ENCODE measurements at regions not wholly inside any gene's neighbourhood (a gene's known extent, or its start where the extent isn't known, plus 50 kb on each side); places are given as distances from the start of the nearest gene placed in this dataset.

- POLR2A ChIA-PET: interaction anchor here (0.6 kb wide), 1 partner anchor 164 kb away, joined by 3 read pairs; no protein-coding TSS in a partner anchor
Observed at GRCh38 chr3:35965908-35966307, 326.6 kb downstream of the ARPP21 start.

GRCh38 chr3:35966629-35967464 lies 327.5 kb downstream of the ARPP21 start:
- TF ChIP-seq CTCF (IDR thresholded peaks at IDR 0.05; ENCODE audit: insufficient read depth, low read depth, low read length): no peak
- no peaks in the 10 kb centered on the region for H3K27me3 ChIP-seq (ENCODE audit: control insufficient read depth, insufficient read depth, low read length)
- H3K4me3 ChIP-seq (ENCODE audit: low read depth, low read length): no peak overlapping the region
- POLR2A ChIA-PET: interaction anchor here (0.6 kb wide), 1 partner anchor 164 kb away, joined by 3 read pairs; no protein-coding TSS in a partner anchor
- CTCF ChIA-PET: interaction anchor here (0.7 to 2.5 kb wide), 13 partner anchors 17 to 1762 kb away, joined by 3 to 17 read pairs (median 5); no protein-coding TSS in a partner anchor
- no peak for DNase-seq (ENCODE audit: low read depth)
- H3K36me3 ChIP-seq (ENCODE audit: control insufficient read depth, insufficient read depth, low read length): no peaks in the 10 kb centered on the region

More at GRCh38 chr3:35965908-35966307, 326.6 kb downstream of the ARPP21 start:
- DNase-seq (ENCODE audit: low read depth): no peak
- no peaks in the 10 kb centered on the region for H3K27me3 ChIP-seq (ENCODE audit: control insufficient read depth, insufficient read depth, low read length)
- CTCF ChIA-PET: interaction anchor here (0.7 to 2.5 kb wide), 22 partner anchors 10 to 1763 kb away, joined by 3 to 17 read pairs (median 3); no protein-coding TSS in a partner anchor
- peak; percentile 58 for TF ChIP-seq CTCF (IDR thresholded peaks at IDR 0.05; ENCODE audit: insufficient read depth, low read depth, low read length)
- no peak overlapping the region for H3K4me3 ChIP-seq (ENCODE audit: low read depth, low read length)
- no peaks in the 10 kb centered on the region for H3K36me3 ChIP-seq (ENCODE audit: control insufficient read depth, insufficient read depth, low read length)

- TF ChIP-seq CTCF (IDR thresholded peaks at IDR 0.05; ENCODE audit: insufficient read depth, low read depth, low read length): no peak
- no peak for DNase-seq (ENCODE audit: low read depth)
- no peak overlapping the region for H3K4me3 ChIP-seq (ENCODE audit: low read depth, low read length)
- ChIA-PET CTCF (interaction anchor here (1.4 kb wide), 1 partner anchor 732 kb away, joined by 3 read pairs; no protein-coding TSS in a partner anchor), POLR2A (interaction anchor here (0.5 kb wide), 1 partner anchor 732 kb away, joined by 14 read pairs; no protein-coding TSS in a partner anchor)
- H3K36me3 ChIP-seq (ENCODE audit: control insufficient read depth, insufficient read depth, low read length): no peaks in the 10 kb centered on the region
- no peaks in the 10 kb centered on the region for H3K27me3 ChIP-seq (ENCODE audit: control insufficient read depth, insufficient read depth, low read length)
Observed at GRCh38 chr3:35968043-35968622, 328.8 kb downstream of the ARPP21 start.

GRCh38 chr3:35969406-35969805 lies 330.1 kb downstream of the ARPP21 start:
- POLR2A ChIA-PET: no interaction called here
- no peak for DNase-seq (ENCODE audit: low read depth)
- no peak for TF ChIP-seq CTCF (IDR thresholded peaks at IDR 0.05; ENCODE audit: insufficient read depth, low read depth, low read length)
- CTCF ChIA-PET: no interaction called here
- no peaks in the 10 kb centered on the region for H3K36me3 ChIP-seq (ENCODE audit: control insufficient read depth, insufficient read depth, low read length)
- no peaks in the 10 kb centered on the region for H3K27me3 ChIP-seq (ENCODE audit: control insufficient read depth, insufficient read depth, low read length)
- H3K4me3 ChIP-seq (ENCODE audit: low read depth, low read length): no peak overlapping the region

GRCh38 chr3:35970793-35971192 lies 331.5 kb downstream of the ARPP21 start:
- no peak for TF ChIP-seq CTCF (IDR thresholded peaks at IDR 0.05; ENCODE audit: insufficient read depth, low read depth, low read length)
- DNase-seq (ENCODE audit: low read depth): no peak
- Histone ChIP-seq H3K4me3 (ENCODE audit: low read depth, low read length) (no peak overlapping the region), H3K36me3 (ENCODE audit: control insufficient read depth, insufficient read depth, low read length) (no peaks in the 10 kb centered on the region), H3K27me3 (ENCODE audit: control insufficient read depth, insufficient read depth, low read length) (no peaks in the 10 kb centered on the region)
- ChIA-PET POLR2A (no interaction called here), CTCF (interaction anchor here (0.6 kb wide), 1 partner anchor 532 kb away, joined by 3 read pairs; no protein-coding TSS in a partner anchor)
